ENCODE measurements at regions not wholly inside any gene's neighbourhood (a gene's known extent, or its start where the extent isn't known, plus 50 kb on each side); places are given as distances from the start of the nearest gene placed in this dataset.

GRCh38 chr7:25750744-25751508 is 401.1 kb upstream of the NFE2L3 start:
- no peak for DNase-seq (ENCODE audit: low spot score)
- H3K9me3 ChIP-seq (ENCODE audit: low read depth, low read length, poor library complexity, severe bottlenecking), result no peaks in the 10 kb centered on the region
- CTCF ChIA-PET, result no interaction called here
- no TSS peak for BruUV-seq (replicated peaks)
- H3K4me3 ChIP-seq (ENCODE audit: low read depth, low read length, poor library complexity, severe bottlenecking), result no peak overlapping the region
- H3K27ac ChIP-seq (ENCODE audit: low read depth, low read length, poor library complexity, severe bottlenecking), result no peak overlapping the region
- no peaks in the 10 kb centered on the region for H3K4me1 ChIP-seq (ENCODE audit: insufficient read depth, low read length, poor library complexity, severe bottlenecking)
- H3K27me3 ChIP-seq (replicated peaks; ENCODE audit: insufficient read depth, low read depth, low read length, poor library complexity), result peaks cover 4% of the 10 kb centered on the region
- TF ChIP-seq EZH2 (IDR thresholded peaks at IDR 0.05; ENCODE audit: borderline replicate concordance, low read depth, low read length, poor library complexity, severe bottlenecking), result no peak
- no peak for TF ChIP-seq CTCF (conservative IDR thresholded peaks at IDR 0.05; ENCODE audit: low read depth, low read length)
- POLR2A ChIA-PET (ENCODE audit: low non-redundant PET), result no interaction called here
- no peaks in the 10 kb centered on the region for H3K36me3 ChIP-seq (ENCODE audit: insufficient read depth, low read length, poor library complexity, severe bottlenecking)
- intact Hi-C loops (cut with micrococcal nuclease; ENCODE audit: unreplicated experiment), result no loop called here

DNA sequence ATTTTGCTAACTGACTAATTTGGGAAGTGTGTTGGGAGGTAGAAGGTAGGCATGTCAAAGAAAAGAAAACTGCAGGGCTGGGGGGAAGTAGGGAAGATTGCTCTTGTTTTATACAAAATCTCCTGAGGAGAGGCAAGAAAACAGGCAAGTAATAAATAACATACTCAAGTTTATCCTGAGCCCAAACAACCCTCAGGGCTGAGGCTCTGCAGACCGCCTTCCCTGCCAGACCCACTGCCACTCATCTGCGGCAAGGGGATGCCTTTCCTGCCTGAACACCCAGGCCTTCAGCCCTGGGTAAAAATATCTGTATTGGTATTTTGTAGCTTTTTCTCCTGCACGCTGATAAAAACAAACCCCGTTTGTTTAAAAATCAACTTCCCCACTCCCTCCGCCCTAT is 399.8 kb upstream of the NFE2L3 start:
- Histone ChIP-seq H3K36me3 (ENCODE audit: insufficient read depth, low read length, poor library complexity, severe bottlenecking) (no peaks in the 10 kb centered on the region), H3K4me1 (ENCODE audit: insufficient read depth, low read length, poor library complexity, severe bottlenecking) (no peaks in the 10 kb centered on the region), H3K4me3 (ENCODE audit: low read depth, low read length, poor library complexity, severe bottlenecking) (no peak overlapping the region), H3K9me3 (ENCODE audit: low read depth, low read length, poor library complexity, severe bottlenecking) (no peaks in the 10 kb centered on the region), H3K27ac (ENCODE audit: low read depth, low read length, poor library complexity, severe bottlenecking) (no peak overlapping the region), H3K27me3 (replicated peaks; ENCODE audit: insufficient read depth, low read depth, low read length, poor library complexity) (peaks cover 5% of the 10 kb centered on the region)
- ChIA-PET POLR2A (ENCODE audit: low non-redundant PET) (no interaction called here), CTCF (no interaction called here)
- intact Hi-C loops (cut with micrococcal nuclease; ENCODE audit: unreplicated experiment), result no loop called here
- no TSS peak for BruUV-seq (replicated peaks)
- DNase-seq (ENCODE audit: low spot score), result no peak
- TF ChIP-seq CTCF (conservative IDR thresholded peaks at IDR 0.05; ENCODE audit: low read depth, low read length), result no peak
- TF ChIP-seq EZH2 (IDR thresholded peaks at IDR 0.05; ENCODE audit: borderline replicate concordance, low read depth, low read length, poor library complexity, severe bottlenecking), result no peak

DNA sequence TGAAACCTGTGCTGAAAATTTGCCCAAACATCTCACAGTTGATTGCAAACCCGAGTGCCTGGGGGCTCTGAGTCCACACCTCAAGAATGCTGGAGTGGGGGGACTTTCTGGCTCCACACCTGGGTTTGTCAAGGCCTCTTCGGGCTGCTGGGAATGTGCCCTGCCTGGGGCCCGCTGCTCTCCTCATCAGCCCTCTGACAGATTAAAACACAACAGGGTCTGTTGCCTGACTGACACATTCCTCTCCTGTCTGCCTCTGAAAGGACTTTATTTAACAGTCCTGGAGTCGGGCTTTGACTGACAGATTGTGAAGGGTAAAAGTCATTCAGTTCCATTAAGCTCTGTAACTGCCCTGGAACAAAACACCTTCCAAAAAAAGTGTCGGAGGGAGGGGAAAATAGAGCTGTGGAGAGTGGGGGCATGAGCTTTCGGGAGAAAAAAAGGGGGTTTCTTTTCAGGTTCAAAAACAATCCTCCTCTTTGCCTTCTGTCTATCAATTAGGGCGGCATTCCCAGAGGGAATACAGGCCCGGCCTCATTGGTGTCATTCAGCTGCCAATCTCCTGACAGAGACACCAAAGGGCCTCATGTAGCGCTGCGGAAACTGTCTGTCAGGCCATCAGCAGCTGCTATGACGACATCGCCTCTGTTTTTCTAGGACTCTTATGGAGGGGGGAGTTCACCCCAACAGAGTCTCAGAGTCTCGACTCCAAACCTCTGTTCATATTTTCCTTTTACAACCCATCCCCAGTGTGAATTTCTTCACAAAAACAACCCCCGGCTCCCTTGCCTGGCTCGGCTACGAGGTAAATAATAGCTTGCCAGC is 398.8 kb upstream of the NFE2L3 start:
- no peaks in the 10 kb centered on the region for H3K36me3 ChIP-seq (ENCODE audit: insufficient read depth, low read length, poor library complexity, severe bottlenecking)
- H3K4me3 ChIP-seq (ENCODE audit: low read depth, low read length, poor library complexity, severe bottlenecking), result no peak overlapping the region
- H3K27ac ChIP-seq (ENCODE audit: low read depth, low read length, poor library complexity, severe bottlenecking), result no peak overlapping the region
- TF ChIP-seq CTCF (conservative IDR thresholded peaks at IDR 0.05; ENCODE audit: low read depth, low read length), result no peak
- no peak for TF ChIP-seq EZH2 (IDR thresholded peaks at IDR 0.05; ENCODE audit: borderline replicate concordance, low read depth, low read length, poor library complexity, severe bottlenecking)
- no TSS peak for BruUV-seq (replicated peaks)
- ChIA-PET CTCF (no interaction called here), POLR2A (ENCODE audit: low non-redundant PET) (no interaction called here)
- no peaks in the 10 kb centered on the region for H3K9me3 ChIP-seq (ENCODE audit: low read depth, low read length, poor library complexity, severe bottlenecking)
- H3K4me1 ChIP-seq (ENCODE audit: insufficient read depth, low read length, poor library complexity, severe bottlenecking), result no peaks in the 10 kb centered on the region
- DNase-seq (ENCODE audit: low spot score), result no peak
- intact Hi-C loops (cut with micrococcal nuclease; ENCODE audit: unreplicated experiment), result no loop called here
- H3K27me3 ChIP-seq (replicated peaks; ENCODE audit: insufficient read depth, low read depth, low read length, poor library complexity), result peaks cover 12% of the 10 kb centered on the region
